AG09309 (cell line): ENCODE measurements at regions not wholly inside any gene's neighbourhood (a gene's known extent, or its start where the extent isn't known, plus 50 kb on each side); places are given as distances from the start of the nearest gene placed in this dataset.

Experiments
- DNase-seq: peaks from one replicate; pipeline ENCODE4 v3.0.0-alpha.2; 2010; ENCODE audit warnings: low read depth
- H3K4me3 ChIP-seq: 2 replicates; pipeline ENCODE4 v1.5.1; 2011; ENCODE audit warnings: mild to moderate bottlenecking, low read depth, low read length, moderate library complexity; ENCODE audit not compliant: control insufficient read depth
- TF ChIP-seq, protein P1 (sequence below): IDR thresholded peaks from 2 replicates; pipeline ENCODE4 v1.5.1; 2011; ENCODE audit warnings: mild to moderate bottlenecking, low read depth, low read length, inconsistent platforms; ENCODE audit not compliant: insufficient read depth, control insufficient read depth; ENCODE audit errors: missing control alignments

DNA sequence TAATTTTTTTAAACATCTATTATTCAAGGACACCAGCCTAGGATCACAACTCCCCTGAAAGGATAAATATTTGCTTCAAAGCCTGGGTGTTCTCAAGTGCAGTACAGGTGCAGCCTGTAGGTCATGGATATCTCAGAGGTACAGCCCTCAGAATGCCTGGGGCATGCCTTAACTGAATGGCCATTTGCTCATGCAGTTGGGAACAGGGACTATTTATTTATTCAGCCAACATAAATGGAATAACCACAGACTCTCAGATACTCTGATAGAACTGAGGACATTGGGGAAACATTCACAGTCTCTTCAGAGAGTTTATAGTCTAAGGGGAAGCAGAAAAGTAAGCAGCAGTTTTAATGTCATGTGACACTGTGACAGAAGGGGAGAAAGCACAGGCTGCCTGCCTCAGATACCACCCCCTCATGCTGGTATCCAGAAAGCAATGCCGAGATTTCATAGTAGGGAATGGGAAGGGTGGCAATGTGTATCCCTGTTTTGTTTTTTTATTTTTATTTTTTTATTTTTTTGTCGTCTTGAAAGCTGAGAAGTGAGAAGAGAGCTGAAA lies 112.6 kb downstream of the MACIR start:
- TF ChIP-seq, protein P1, sequence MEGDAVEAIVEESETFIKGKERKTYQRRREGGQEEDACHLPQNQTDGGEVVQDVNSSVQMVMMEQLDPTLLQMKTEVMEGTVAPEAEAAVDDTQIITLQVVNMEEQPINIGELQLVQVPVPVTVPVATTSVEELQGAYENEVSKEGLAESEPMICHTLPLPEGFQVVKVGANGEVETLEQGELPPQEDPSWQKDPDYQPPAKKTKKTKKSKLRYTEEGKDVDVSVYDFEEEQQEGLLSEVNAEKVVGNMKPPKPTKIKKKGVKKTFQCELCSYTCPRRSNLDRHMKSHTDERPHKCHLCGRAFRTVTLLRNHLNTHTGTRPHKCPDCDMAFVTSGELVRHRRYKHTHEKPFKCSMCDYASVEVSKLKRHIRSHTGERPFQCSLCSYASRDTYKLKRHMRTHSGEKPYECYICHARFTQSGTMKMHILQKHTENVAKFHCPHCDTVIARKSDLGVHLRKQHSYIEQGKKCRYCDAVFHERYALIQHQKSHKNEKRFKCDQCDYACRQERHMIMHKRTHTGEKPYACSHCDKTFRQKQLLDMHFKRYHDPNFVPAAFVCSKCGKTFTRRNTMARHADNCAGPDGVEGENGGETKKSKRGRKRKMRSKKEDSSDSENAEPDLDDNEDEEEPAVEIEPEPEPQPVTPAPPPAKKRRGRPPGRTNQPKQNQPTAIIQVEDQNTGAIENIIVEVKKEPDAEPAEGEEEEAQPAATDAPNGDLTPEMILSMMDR = no peak
- no peak overlapping the region for H3K4me3 ChIP-seq
- DNase-seq = no peak

DNA sequence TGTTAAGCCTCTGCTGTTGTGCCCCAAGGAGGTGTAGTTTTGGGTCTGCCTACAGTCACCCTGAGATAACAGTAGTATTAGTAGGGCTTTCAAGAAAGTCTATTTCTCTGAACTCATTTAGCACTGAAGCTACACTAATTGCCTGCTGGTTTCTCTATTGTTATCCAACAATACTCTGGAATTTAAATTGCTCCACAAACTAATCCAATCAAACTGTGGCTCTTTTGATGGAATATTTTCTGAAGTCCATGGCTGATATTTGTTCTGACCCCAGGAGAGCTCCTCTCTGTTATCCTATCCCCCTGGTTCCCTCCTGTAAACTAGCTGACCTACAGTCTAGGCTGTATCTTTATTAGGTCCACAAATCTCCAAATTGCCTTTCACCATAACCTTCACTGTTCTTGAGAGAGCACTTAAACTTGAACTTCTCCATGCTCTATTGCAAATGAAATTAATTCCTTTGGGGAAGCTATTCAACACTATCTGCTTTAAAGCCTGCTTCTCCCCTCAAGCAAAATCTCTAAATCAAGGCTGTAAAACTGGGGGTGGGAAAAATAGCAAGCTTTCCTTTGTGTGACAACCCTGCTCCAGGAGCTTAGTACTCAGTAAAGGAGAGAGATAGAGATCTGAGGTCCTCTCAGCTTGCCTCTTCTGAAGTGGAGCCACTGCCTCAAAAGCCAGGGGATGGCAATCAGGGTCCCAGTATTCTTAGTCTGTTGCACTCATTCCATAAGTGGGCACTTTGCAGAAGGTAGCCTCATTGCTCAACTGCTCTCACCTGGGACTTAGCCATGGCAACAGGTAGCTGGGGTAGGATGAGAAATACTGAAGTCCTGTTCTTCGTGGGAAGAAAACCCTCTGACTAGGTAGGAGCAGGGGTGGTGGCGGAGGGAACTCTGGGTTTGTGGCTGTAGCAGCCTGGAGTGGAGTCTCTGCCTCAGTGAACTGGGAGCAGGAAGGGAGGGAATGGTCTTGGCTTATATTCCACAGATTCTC lies 110.9 kb downstream of the MACIR start:
- TF ChIP-seq, protein P1 = no peak
- DNase-seq = no peak

DNA sequence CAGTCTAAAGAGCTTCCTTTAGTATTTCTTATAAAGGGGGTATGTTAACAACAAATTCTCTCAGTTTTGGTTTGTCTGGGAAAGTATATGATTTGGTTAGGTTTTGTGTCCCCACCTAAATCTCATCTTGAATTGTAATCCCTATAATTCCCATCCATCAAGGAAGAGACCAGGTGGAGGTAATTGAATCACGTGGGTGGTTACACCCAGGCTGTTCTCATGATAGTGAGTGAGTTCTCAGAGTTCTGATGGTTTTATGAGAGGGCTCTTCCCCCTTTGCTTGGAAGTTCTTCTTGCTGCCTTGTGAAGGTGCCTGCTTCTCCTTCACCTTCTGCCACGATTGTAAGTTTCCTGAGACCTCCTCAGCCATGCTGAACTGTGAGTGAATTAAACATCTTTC lies 109.1 kb downstream of the MACIR start:
- H3K4me3 ChIP-seq = no peak overlapping the region
- DNase-seq = no peak
- TF ChIP-seq, protein P1 = no peak

More for the DNA sequence above, 110.9 kb downstream of the MACIR start:
- no peak overlapping the region for H3K4me3 ChIP-seq

DNA sequence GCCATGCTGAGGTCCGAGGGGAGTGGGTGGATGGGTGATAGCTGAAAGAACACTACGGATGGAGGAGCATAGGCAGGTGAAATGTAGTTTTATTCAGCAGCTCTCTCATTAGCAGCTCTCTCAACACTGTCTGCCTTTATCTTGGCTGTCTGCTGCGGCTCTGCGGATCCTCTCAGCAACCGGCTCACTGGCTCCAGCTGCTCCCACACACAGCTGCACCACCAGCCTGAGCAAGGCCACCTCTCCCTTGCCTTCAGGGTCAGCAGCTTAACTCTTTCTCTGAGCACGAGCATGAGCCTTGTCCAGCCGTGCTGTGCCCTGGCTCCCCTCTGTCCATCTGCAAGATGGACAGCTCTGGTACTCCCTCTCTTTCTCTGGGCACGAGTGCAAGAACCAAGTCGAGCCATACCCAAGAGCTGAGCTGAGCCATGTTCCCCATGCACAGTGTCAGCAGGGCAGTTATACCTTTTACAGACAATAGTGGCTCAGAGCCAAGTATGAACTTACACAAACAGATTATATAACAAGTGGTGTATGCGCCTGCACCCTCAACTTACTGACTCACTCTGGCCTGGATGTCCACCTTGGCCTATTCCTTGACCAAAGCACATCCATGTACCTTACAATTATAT lies 108.5 kb downstream of the MACIR start:
- TF ChIP-seq, protein P1 = no peak
- DNase-seq = no peak
- no peak overlapping the region for H3K4me3 ChIP-seq

DNA sequence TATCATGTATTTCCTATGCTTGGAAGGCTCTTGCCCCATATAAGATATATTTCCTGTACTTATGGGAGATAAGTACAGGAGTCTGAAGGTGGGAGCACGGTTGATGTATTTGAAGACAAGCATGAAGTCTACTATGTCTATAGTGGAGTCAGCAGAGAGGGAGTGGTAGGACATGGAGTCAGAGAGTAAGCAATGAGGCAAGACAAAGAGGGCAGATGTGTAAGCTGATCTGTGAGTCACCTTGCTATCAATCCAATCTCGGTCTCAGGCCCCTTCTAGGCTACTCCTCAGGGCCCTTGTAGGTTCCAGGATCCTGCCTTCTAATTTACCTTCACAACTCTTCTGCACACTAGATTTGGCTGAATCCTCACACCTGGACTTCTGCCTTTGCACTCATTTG lies 105.5 kb downstream of the MACIR start:
- no peak overlapping the region for H3K4me3 ChIP-seq
- no peak for DNase-seq
- TF ChIP-seq, protein P1 = no peak

DNA sequence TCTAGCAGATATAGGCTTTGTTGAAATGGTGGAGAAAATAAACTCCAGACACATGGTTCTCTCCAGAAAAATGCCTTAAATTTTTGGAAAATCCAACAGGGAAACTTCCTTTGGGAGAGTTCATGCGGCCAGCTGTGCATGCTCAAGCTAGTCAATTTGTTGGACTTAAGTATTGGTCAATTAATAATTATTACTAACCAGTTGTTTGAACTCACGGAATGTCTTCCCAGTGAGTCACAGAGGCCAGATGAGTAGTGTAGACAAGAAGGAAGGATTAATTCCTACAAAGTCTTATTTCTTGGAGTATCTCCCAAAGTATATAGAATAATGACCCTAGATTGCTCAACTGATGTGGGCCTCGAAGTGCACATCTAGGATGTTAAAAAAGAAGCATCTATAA lies 103.6 kb downstream of the MACIR start:
- TF ChIP-seq, protein P1 = no peak
- H3K4me3 ChIP-seq = no peak overlapping the region
- DNase-seq = no peak
